ENCODE measurements at regions not wholly inside any gene's neighbourhood (a gene's known extent, or its start where the extent isn't known, plus 50 kb on each side); places are given as distances from the start of the nearest gene placed in this dataset.

GRCh38 chr1:181353526-181353925, 129.8 kb upstream of the CACNA1E start:
- no peaks in the 10 kb centered on the region for H4K20me1 ChIP-seq (ENCODE audit: insufficient read depth, low read length)
- no peak for DNase-seq
- H3K27me3 Mint-ChIP-seq (ENCODE audit: low read depth in 3 of 3) = peaks cover 3 to 7% (median 5%) of the 10 kb centered on the region in 3 donors

GRCh38 chr1:181354865-181355264, 128.5 kb upstream of the CACNA1E start:
- no peaks in the 10 kb centered on the region for H3K36me3 ChIP-seq (replicated peaks in 1 of 2; ENCODE audit: control insufficient read depth in 1 of 2, insufficient read depth in 2 of 2, low read length in 2 of 2)
- intact Hi-C loops (cut with micrococcal nuclease) = no loop called here
- H3K27ac Mint-ChIP-seq = no peak overlapping the region
- no peaks in the 10 kb centered on the region for H3K27me3 ChIP-seq (ENCODE audit: control insufficient read depth in 2 of 2, insufficient read depth in 2 of 2, low read length in 2 of 2)
- H3K9ac ChIP-seq (ENCODE audit: insufficient read depth, low read length, poor library complexity, severe bottlenecking) = no peak overlapping the region
- H3K27me3 Mint-ChIP-seq (ENCODE audit: low read depth in 3 of 3) = peaks cover 1 to 9% (median 3%) of the 10 kb centered on the region in 3 donors
- no peaks in the 10 kb centered on the region for H3K9me3 ChIP-seq (replicated peaks in 1 of 2; ENCODE audit: control insufficient read depth in 1 of 2, insufficient read depth in 1 of 2, low read length in 2 of 2)
- H2AFZ ChIP-seq (ENCODE audit: insufficient read depth, low read depth, low read length, poor library complexity, severe bottlenecking) = no peak overlapping the region
- H3K4me3 Mint-ChIP-seq = no peak overlapping the region
- TF ChIP-seq CTCF (IDR thresholded peaks at IDR 0.05) = no peak
- H3K4me3 ChIP-seq (replicated peaks in 1 of 3; ENCODE audit: low read depth in 2 of 3, low read length in 3 of 3) = no peak overlapping the region
- WGBS (ENCODE audit: insufficient coverage) = no CpG with 5 or more reads among the region's 3 CpGs
- no peaks in the 10 kb centered on the region for H4K20me1 ChIP-seq (ENCODE audit: insufficient read depth, low read length)
- no peaks in the 10 kb centered on the region for H3K79me2 ChIP-seq (ENCODE audit: insufficient read depth, low read length)
- H3K4me1 Mint-ChIP-seq = peaks cover 2% of the 10 kb centered on the region
- no peak for DNase-seq
- H3K4me1 ChIP-seq (ENCODE audit: control insufficient read depth in 1 of 2, insufficient read depth in 2 of 2, low read length in 2 of 2) = no peaks in the 10 kb centered on the region
- H3K27ac ChIP-seq (ENCODE audit: low read depth in 1 of 2, low read length in 2 of 2) = no peak overlapping the region
- H3K36me3 Mint-ChIP-seq = no peaks in the 10 kb centered on the region
- H3K9me3 Mint-ChIP-seq = no peaks in the 10 kb centered on the region
- no peak overlapping the region for H3K4me2 ChIP-seq (replicated peaks; ENCODE audit: extremely low read depth, low read length, poor library complexity, severe bottlenecking)

More at GRCh38 chr1:181353526-181353925, 129.8 kb upstream of the CACNA1E start:
- Histone ChIP-seq H3K9me3 (replicated peaks in 1 of 2; ENCODE audit: control insufficient read depth in 1 of 2, insufficient read depth in 1 of 2, low read length in 2 of 2) (no peaks in the 10 kb centered on the region), H3K4me1 (ENCODE audit: control insufficient read depth in 1 of 2, insufficient read depth in 2 of 2, low read length in 2 of 2) (no peaks in the 10 kb centered on the region), H3K27me3 (ENCODE audit: control insufficient read depth in 2 of 2, insufficient read depth in 2 of 2, low read length in 2 of 2) (no peaks in the 10 kb centered on the region), H3K4me3 (replicated peaks in 1 of 3; ENCODE audit: low read depth in 2 of 3, low read length in 3 of 3) (no peak overlapping the region), H3K9ac (ENCODE audit: insufficient read depth, low read length, poor library complexity, severe bottlenecking) (no peak overlapping the region), H3K27ac (ENCODE audit: low read depth in 1 of 2, low read length in 2 of 2) (no peak overlapping the region), H3K79me2 (ENCODE audit: insufficient read depth, low read length) (no peaks in the 10 kb centered on the region), H3K36me3 (replicated peaks in 1 of 2; ENCODE audit: control insufficient read depth in 1 of 2, insufficient read depth in 2 of 2, low read length in 2 of 2) (no peaks in the 10 kb centered on the region), H2AFZ (ENCODE audit: insufficient read depth, low read depth, low read length, poor library complexity, severe bottlenecking) (no peak overlapping the region), H3K4me2 (replicated peaks; ENCODE audit: extremely low read depth, low read length, poor library complexity, severe bottlenecking) (no peak overlapping the region)
- TF ChIP-seq CTCF (IDR thresholded peaks at IDR 0.05) = no peak
- H3K27ac Mint-ChIP-seq = no peak overlapping the region
- intact Hi-C loops (cut with micrococcal nuclease) = no loop called here
- H3K4me1 Mint-ChIP-seq = peaks cover 2% of the 10 kb centered on the region
- WGBS (ENCODE audit: insufficient coverage) = 67% methylated on average over 1 of the region's 1 CpG
- H3K4me3 Mint-ChIP-seq = no peak overlapping the region
- no peaks in the 10 kb centered on the region for H3K9me3 Mint-ChIP-seq
- no peaks in the 10 kb centered on the region for H3K36me3 Mint-ChIP-seq

All from CD14-positive monocyte (primary cell).